ENCODE measurements at regions not wholly inside any gene's neighbourhood (a gene's known extent, or its start where the extent isn't known, plus 50 kb on each side); places are given as distances from the start of the nearest gene placed in this dataset.

- DNase-seq (ENCODE audit: low spot score) = no peak
- intact Hi-C loops (cut with DNase I) = loop anchor here (5.0 kb wide), 1 partner anchor 293 kb away; no protein-coding TSS in a partner anchor
Observed at GRCh38 chr7:64614812-64615211, 51.1 kb upstream of the ZNF107 start.

GRCh38 chr7:64613653-64614052 is 50.8 kb upstream of the ZNF680 start:
- intact Hi-C loops (cut with DNase I) = no loop called here
- DNase-seq (ENCODE audit: low spot score) = no peak
